Liver (tissue), 8 donors: ENCODE measurements at regions not wholly inside any gene's neighbourhood (a gene's known extent, or its start where the extent isn't known, plus 50 kb on each side); places are given as distances from the start of the nearest gene placed in this dataset.

Experiments
- DNase-seq: peaks from one replicate; pipeline ENCODE4 v3.0.0-alpha.2; 2017; ENCODE audit warnings: low spot score
- H3K27ac ChIP-seq, 2 donors: one replicate each; pipeline ENCODE4 v1.7.0; 2013; ENCODE audit warnings: inconsistent platforms in 2 of 2, low read length in 2 of 2, control low read depth in 1 of 2, low read depth in 1 of 2, mild to moderate bottlenecking in 1 of 2
- H3K27me3 ChIP-seq, 4 donors: one replicate each; pipeline versions ENCODE4 v1.6.1 to v1.7.0; 2013; ENCODE audit warnings: low read length in 3 of 4, inconsistent platforms in 1 of 4, mild to moderate bottlenecking in 1 of 4, moderate library complexity in 1 of 4; ENCODE audit not compliant: control insufficient read depth in 4 of 4, insufficient read depth in 4 of 4
- H3K36me3 ChIP-seq, 4 donors: one replicate each; pipeline versions ENCODE4 v1.6.1 to v1.7.0; 2013; ENCODE audit warnings: low read length in 3 of 4, mild to moderate bottlenecking in 3 of 4, low read depth in 1 of 4, moderate library complexity in 1 of 4; ENCODE audit not compliant: control insufficient read depth in 4 of 4, insufficient read depth in 3 of 4
- H3K4me1 ChIP-seq, 4 donors: one replicate each; pipeline versions ENCODE4 v1.6.1 to v1.7.0; 2013; ENCODE audit warnings: low read length in 3 of 4, mild to moderate bottlenecking in 3 of 4, moderate library complexity in 1 of 4; ENCODE audit not compliant: control insufficient read depth in 4 of 4, insufficient read depth in 4 of 4
- H3K4me3 ChIP-seq, 3 donors: one replicate each; pipeline versions ENCODE4 v1.6.1 to v1.7.0; 2013; ENCODE audit warnings: low read length in 3 of 3, control low read depth in 1 of 3, low read depth in 1 of 3, mild to moderate bottlenecking in 1 of 3
- H3K9ac ChIP-seq, 2 donors: one replicate each; pipeline ENCODE4 v1.7.0; 2013; ENCODE audit warnings: low read length in 2 of 2, mild to moderate bottlenecking in 2 of 2, moderate library complexity in 2 of 2, control low read depth in 1 of 2, low read depth in 1 of 2
- H3K9me3 ChIP-seq, 4 donors: one replicate each; pipeline versions ENCODE4 v1.6.1 to v1.7.0; 2013; ENCODE audit warnings: low read length in 3 of 4; ENCODE audit not compliant: control insufficient read depth in 4 of 4
- CTCF ChIP-seq: fragments of 150-350 bp; IDR thresholded peaks from 2 replicates; pipeline ENCODE4 v1.5.1; 2017; ENCODE audit warnings: improper control_type of control experiment, low read depth, low read length; ENCODE audit not compliant: missing input control
- FOXA1 ChIP-seq: IDR thresholded peaks from 2 replicates; pipeline ENCODE4 v1.6.1; 2016; ENCODE audit warnings: antibody characterized with exemption
- HNF4A ChIP-seq, 2 donors: conservative IDR thresholded peaks; 2 replicates each; pipeline ENCODE4 v1.6.1; 2016; ENCODE audit warnings: antibody characterized with exemption in 2 of 2, mild to moderate bottlenecking in 2 of 2
- HNF4G ChIP-seq: IDR thresholded peaks from 2 replicates; pipeline ENCODE4 v1.6.1; 2016; ENCODE audit warnings: antibody characterized with exemption
- JUND ChIP-seq, 2 donors: IDR thresholded peaks; 2 replicates each; pipeline ENCODE4 v1.6.1; 2016; ENCODE audit warnings: antibody characterized with exemption in 2 of 2
- MAX ChIP-seq: IDR thresholded peaks from 2 replicates; pipeline ENCODE4 v1.6.1; 2016; ENCODE audit warnings: antibody characterized with exemption
- NR2F2 ChIP-seq: IDR thresholded peaks from 2 replicates; pipeline ENCODE4 v1.6.1; 2016; ENCODE audit warnings: antibody characterized with exemption
- RAD21 ChIP-seq, 2 donors: IDR thresholded peaks; 2 replicates each; pipeline ENCODE4 v1.6.1; 2016; ENCODE audit warnings: antibody characterized with exemption in 2 of 2, mild to moderate bottlenecking in 2 of 2
- SP1 ChIP-seq: IDR thresholded peaks from 2 replicates; pipeline ENCODE4 v1.6.1; 2018; ENCODE audit warnings: antibody characterized with exemption, mild to moderate bottlenecking
- TAF1 ChIP-seq: conservative IDR thresholded peaks from 2 replicates; pipeline ENCODE4 v1.6.1; 2016; ENCODE audit warnings: antibody characterized with exemption, mild to moderate bottlenecking
- YY1 ChIP-seq: IDR thresholded peaks from 2 replicates; pipeline ENCODE4 v1.6.1; 2016; ENCODE audit warnings: antibody characterized with exemption, mild to moderate bottlenecking
- WGBS: extraction: QIAGEN DNeasy Blood & Tissue Kit; methylation state at CpG from one replicate; pipeline ENCODE4 v1.1.7; 2013; 5-methylcytosine and 5-hydroxymethylcytosine counted together
- donor health status: healthy.
- donor health status: healthy.
- donor health status: healthy.
- donor health status: healthy.
- donor health status: healthy.

- TF ChIP-seq CTCF: no peak
- no peak for TF ChIP-seq MAX
- no peak for TF ChIP-seq JUND (IDR thresholded peaks at IDR 0.05)
- no peak for TF ChIP-seq HNF4A (conservative IDR thresholded peaks at IDR 0.05)
- no peak for TF ChIP-seq YY1
- TF ChIP-seq TAF1: no peak
These were observed 599.1 kb downstream of the SLC4A3 start (continued) for GRCh38 chr2:220226546-220226945.

- H3K9me3 ChIP-seq: no peaks in the 10 kb centered on the region
- no peaks in the 10 kb centered on the region for H3K36me3 ChIP-seq
- no peak overlapping the region for H3K9ac ChIP-seq
- TF ChIP-seq MAX (no peak), NR2F2 (no peak), SP1 (no peak), HNF4A (conservative IDR thresholded peaks at IDR 0.05) (no peak), HNF4G (no peak), RAD21 (IDR thresholded peaks at IDR 0.05) (no peak), FOXA1 (no peak)
- no peaks in the 10 kb centered on the region for H3K4me1 ChIP-seq
- WGBS: 78% methylated on average over 4 of the region's 4 CpGs
- no peak overlapping the region for H3K4me3 ChIP-seq
- no peak for DNase-seq
- peaks cover 0 to 3% (median 0%) of the 10 kb centered on the region in 4 donors for H3K27me3 ChIP-seq
- H3K27ac ChIP-seq: no peak overlapping the region
These were observed 600.0 kb downstream of the SLC4A3 start for GRCh38 chr2:220227266-220227920.

- Histone ChIP-seq H3K27ac (no peak overlapping the region), H3K9me3 (no peaks in the 10 kb centered on the region), H3K4me3 (no peak overlapping the region), H3K9ac (no peak overlapping the region), H3K36me3 (no peaks in the 10 kb centered on the region), H3K4me1 (no peaks in the 10 kb centered on the region), H3K27me3 (peaks cover 0 to 3% (median 0%) of the 10 kb centered on the region in 4 donors)
- no peak for TF ChIP-seq CTCF
- no peak for TF ChIP-seq HNF4G
- TF ChIP-seq MAX: no peak
- DNase-seq: no peak
- 64% methylated on average over 8 of the region's 8 CpGs for WGBS
These were observed 601.0 kb downstream of the SLC4A3 start for GRCh38 chr2:220228310-220229006.
